HG02973 (cell line): ENCODE measurements at regions not wholly inside any gene's neighbourhood (a gene's known extent, or its start where the extent isn't known, plus 50 kb on each side); places are given as distances from the start of the nearest gene placed in this dataset.
"Not testable (repeated sequence)": the region's sequence is repeated elsewhere in the genome, so short reads cannot be mapped to it uniquely, and the experiment has no call there.

Source experiments
- ATAC-seq: cut with Tn5 transposase; IDR thresholded peaks from one replicate; pipeline ENCODE4 v1.9.1; 2021; ENCODE audit warnings: moderate library complexity; ENCODE audit not compliant: unreplicated experiment

GRCh38 chr11:87775036-87775435 is 400.2 kb downstream of the RAB38 start:
- ATAC-seq: no peak

- no peak for ATAC-seq
Observed at GRCh38 chr11:87769661-87770060, 405.6 kb downstream of the RAB38 start.

- ATAC-seq: no peak
Observed at GRCh38 chr11:87767615-87768014, 407.6 kb downstream of the RAB38 start.

GRCh38 chr11:87764075-87764474 is 411.2 kb downstream of the RAB38 start:
- not testable (repeated sequence) for ATAC-seq

- no peak for ATAC-seq
Observed at GRCh38 chr11:87754685-87755084, 420.6 kb downstream of the RAB38 start.

- ATAC-seq: no peak
Observed at GRCh38 chr11:87753143-87753542, 422.1 kb downstream of the RAB38 start.

GRCh38 chr11:87743007-87743406 is 432.2 kb downstream of the RAB38 start:
- ATAC-seq: no peak

- ATAC-seq: no peak
Observed at GRCh38 chr11:87740968-87741367, 434.3 kb downstream of the RAB38 start.

GRCh38 chr11:87740451-87740850 is 434.8 kb downstream of the RAB38 start:
- ATAC-seq: no peak

GRCh38 chr11:87739766-87740165 is 435.5 kb downstream of the RAB38 start:
- no peak for ATAC-seq

- no peak for ATAC-seq
Observed at GRCh38 chr11:87739261-87739660, 436.0 kb downstream of the RAB38 start.

- ATAC-seq: no peak
Observed at GRCh38 chr11:87736928-87737327, 438.3 kb downstream of the RAB38 start.

- ATAC-seq: no peak
Observed at GRCh38 chr11:87726506-87726905, 448.7 kb downstream of the RAB38 start.

GRCh38 chr11:87724358-87724757 is 450.9 kb downstream of the RAB38 start:
- no peak for ATAC-seq

- peak; percentile 67 for ATAC-seq
Observed at GRCh38 chr11:87722756-87723565, 452.3 kb downstream of the RAB38 start.

GRCh38 chr11:87719326-87720073 is 455.7 kb downstream of the RAB38 start:
- ATAC-seq: no peak

- ATAC-seq: no peak
Observed at GRCh38 chr11:87712802-87713202, 462.4 kb downstream of the RAB38 start.

GRCh38 chr11:87712391-87712790 is 462.9 kb downstream of the RAB38 start:
- ATAC-seq: no peak

GRCh38 chr11:87703589-87703988 is 471.7 kb downstream of the RAB38 start:
- not testable (repeated sequence) for ATAC-seq

GRCh38 chr11:87675993-87676392 is 499.2 kb downstream of the RAB38 start:
- no peak for ATAC-seq

- ATAC-seq: no peak
Observed at GRCh38 chr11:87666730-87667129, 508.5 kb downstream of the RAB38 start.

- ATAC-seq: no peak
Observed at GRCh38 chr11:87662287-87662686, 513.0 kb downstream of the RAB38 start.
